SHP77 treated with DMSO at 0.1 percent for 48 hours (cell line): ENCODE measurements at regions not wholly inside any gene's neighbourhood (a gene's known extent, or its start where the extent isn't known, plus 50 kb on each side); places are given as distances from the start of the nearest gene placed in this dataset.
"Not testable (repeated sequence)": the region's sequence is repeated elsewhere in the genome, so short reads cannot be mapped to it uniquely, and the experiment has no call there.

Experiments used
- DNase-seq: peaks from one replicate; lab custom pipeline; 2025; lab: John Stamatoyannopoulos, UW

DNA sequence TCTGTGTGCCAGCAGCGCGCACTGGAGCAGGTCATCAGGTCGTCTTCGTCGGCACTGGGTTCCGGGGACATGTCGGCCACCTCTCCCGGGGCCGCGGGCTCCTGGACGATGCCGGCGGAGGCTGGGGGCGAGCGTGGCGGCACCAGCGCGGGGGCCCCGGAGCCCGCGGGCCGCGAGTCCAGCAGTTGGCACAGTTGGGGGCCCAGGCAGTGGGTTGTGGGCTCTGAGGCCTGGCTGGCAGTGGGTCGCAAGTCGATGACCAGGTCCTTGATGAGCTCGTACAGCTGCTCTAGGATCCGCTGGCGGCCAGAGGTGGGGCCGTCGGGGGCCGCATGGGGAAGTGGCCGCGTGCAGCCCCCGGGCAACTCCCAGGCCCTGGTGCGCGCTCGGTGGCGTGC is 300.5 kb downstream of the CCDC74A start:
- no peak for DNase-seq

- not testable (repeated sequence) for DNase-seq
Measured at GRCh38 chr2:131828633-131829455, 301.2 kb downstream of the CCDC74A start.

DNA sequence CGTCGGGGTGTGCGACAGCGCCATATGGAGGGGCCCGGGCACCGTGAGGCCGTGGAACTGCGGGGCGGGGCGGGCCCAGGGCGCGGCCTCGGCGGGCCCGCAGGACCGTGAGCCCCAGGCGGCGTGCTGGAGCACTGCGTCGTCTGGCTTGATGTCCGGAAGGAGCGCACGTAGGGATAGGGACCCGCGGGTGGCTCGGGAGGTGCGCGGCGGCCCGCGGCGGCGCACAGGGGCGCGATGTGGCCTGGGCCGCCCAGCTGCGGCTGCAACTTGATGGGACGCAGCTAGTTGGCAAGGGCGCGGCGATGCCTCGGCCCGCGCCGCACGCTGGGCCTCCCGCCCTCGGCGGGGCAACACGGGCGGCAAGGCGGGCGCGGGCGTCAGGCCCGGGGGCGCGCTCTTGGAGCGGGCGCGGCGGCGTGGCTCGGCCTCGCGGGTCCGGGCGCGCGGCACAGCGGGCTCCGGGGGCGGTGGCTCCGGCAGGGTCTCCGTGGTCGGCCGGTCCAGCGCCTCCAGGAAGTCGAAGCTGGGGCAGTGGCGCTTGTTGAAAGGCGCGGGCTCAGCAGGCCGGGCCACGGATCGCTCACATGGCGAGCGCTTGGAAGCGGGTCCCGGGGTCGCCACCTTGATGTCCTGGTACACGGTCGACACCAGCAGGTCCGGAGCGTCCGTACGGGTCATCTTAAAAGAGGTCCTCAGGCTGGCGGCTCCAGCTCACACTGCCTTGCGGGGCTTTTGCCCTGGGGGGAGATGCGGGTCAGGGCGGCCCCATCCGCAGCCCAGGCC is 302.0 kb downstream of the CCDC74A start:
- not testable (repeated sequence) for DNase-seq

DNA sequence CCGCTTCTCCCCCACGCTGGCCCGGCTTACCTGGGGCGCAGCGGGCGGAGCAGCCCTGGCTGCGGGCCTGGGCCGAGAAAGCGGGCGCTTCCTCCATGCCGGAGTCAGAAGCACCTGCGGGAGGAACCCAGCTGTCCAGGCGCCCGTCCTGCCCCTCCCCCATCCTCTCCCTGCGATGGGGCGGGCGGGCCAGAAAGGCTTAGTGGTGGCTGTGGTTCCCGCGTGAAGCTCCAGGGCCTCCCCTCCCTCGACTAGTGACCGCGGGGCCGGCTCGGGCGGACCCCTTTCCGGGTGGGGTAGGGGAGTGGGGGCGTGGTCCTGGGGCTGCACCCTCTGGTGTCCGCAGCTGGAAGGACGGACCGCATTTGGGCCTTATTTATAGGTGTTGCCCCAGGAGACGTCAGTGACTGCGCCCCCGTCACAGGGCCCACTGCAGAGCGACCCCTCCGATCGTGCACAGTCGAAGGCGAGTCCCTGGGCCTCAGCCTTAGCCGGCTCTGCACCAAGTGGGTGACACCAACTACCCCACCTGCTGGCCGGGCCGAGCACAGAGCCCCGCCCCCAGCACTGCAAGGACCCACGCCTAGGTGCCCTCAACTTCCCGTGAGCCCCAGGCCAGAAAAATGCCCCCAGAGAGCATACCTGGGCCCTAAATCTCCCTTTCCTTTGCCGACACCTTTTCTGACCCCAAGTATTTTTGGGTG is 302.7 kb downstream of the CCDC74A start:
- not testable (repeated sequence) for DNase-seq

DNA sequence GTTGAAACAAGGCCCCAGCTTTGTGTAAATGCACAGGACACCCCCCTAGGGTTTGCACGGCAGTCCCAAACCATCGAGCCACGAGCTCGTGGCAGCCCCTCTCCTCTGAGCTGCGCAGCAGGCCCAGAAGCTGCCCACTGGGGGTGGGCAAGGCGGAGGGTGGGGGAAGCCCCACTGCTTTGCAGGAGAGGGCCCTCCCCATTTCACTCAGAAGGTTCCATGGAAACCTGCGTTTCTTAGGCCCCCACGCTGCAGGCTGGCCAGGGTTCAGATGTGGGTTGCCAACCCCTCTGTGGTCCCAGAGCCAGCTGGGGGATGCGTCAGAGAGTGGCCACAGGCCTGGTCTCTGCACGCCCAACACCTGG is 303.2 kb downstream of the CCDC74A start:
- DNase-seq = not testable (repeated sequence)

DNA sequence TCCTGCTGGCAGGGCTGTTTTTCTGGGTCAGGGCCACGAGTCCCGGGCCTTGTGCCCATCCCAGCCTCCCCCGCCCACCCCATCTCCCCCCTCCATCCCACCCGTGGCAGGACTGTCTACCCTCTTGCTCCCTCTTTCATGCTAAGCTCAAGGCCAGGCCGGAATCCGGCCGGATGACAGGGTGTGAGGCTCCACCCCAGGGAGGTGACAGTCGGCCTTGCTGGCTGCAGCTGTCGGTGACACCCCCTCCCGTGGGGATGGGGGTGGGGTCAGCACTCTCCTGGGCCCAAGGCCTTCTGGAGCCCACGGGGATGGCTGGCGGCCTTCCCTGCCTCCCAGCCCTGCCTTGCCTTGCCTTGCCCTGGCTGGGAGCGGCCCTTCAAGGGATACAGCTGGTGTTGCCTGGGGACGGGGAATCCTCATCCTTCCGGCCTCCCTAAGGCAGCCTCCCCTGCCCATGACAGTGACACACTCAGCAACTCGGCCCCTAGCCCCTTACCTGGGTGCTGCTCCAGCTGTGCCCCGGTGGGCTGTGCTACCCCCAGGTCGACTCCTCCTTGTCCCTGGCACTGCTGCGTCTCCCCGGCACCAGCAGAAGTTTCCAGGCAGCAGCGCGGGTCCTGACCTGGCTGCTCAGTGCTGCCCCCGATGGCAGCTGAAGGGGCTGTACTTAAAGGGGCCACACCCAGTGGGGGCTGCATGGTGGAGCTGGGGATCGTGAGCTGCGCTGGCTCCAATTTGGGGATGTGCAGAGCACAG is 303.9 kb downstream of the CCDC74A start:
- DNase-seq = not testable (repeated sequence)

DNA sequence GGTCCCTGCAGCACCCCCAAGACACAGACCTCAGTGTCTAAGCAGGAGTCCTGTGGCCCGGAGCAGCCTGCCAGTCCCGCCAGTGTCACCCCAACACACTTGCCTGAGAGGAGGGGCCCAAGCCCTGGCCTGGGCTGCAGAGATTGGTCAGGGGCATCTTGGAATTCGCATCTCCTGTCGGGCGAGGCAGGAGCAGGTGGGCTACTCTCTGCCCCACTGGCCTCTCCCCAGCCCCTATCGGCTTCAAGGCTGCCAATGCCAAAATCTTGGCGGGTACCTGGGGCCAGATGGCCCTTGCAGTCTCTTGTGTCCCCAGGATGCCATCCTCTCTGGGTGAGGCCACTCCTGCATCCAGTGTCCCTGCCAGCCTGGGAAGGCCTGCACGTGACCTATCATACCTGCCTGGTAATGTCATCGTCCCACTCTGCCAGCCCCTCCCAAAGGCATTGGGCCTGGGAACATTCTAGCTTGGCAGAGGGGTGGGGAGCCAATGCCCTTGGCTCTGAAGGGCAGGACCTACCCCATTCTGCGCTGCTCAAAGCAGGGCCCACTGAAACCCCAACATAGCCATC is 304.6 kb downstream of the CCDC74A start:
- not testable (repeated sequence) for DNase-seq

GRCh38 chr2:131832917-131833316 is 305.2 kb downstream of the CCDC74A start:
- not testable (repeated sequence) for DNase-seq

DNA sequence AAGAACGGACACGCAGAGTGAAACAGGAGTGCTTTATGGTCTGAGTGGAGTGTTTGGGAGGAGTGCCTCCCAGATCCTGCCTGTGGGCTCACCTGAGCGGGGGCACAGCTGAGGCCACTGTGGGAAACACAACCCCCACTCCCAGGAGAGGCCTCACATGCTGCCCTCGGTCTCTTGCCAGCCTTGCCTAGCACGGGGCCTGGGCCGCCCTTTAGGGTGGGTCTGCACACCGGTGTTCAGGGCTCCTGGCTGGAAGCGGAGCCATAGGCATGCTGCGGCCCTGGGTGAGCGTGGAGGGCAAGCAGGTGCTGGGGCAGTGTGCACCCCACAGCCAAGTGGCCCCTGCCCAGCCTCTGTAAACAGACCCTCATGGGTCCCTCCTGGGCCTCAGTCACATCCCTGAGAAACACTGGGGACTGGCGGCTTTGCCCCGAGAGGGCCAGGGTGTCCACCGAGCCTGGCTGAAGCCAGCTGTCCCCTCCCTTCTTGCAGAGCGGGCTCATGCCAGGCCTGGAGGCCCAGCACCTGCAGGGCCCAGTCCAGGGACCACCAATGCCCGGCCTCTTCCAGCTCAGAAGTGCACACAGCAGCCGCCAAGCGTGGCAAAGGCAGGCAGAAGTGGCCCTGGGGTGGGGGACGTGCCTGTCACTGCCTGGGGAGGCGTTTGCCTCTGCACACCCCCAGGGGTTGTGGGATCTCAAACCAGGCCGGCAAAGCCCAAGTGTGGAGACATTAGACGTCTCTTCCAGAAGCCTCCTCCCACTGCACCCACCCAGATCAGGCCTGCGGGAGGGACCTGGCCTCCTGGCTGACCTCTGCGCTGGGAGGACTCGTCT is 305.9 kb downstream of the CCDC74A start:
- not testable (repeated sequence) for DNase-seq

DNA sequence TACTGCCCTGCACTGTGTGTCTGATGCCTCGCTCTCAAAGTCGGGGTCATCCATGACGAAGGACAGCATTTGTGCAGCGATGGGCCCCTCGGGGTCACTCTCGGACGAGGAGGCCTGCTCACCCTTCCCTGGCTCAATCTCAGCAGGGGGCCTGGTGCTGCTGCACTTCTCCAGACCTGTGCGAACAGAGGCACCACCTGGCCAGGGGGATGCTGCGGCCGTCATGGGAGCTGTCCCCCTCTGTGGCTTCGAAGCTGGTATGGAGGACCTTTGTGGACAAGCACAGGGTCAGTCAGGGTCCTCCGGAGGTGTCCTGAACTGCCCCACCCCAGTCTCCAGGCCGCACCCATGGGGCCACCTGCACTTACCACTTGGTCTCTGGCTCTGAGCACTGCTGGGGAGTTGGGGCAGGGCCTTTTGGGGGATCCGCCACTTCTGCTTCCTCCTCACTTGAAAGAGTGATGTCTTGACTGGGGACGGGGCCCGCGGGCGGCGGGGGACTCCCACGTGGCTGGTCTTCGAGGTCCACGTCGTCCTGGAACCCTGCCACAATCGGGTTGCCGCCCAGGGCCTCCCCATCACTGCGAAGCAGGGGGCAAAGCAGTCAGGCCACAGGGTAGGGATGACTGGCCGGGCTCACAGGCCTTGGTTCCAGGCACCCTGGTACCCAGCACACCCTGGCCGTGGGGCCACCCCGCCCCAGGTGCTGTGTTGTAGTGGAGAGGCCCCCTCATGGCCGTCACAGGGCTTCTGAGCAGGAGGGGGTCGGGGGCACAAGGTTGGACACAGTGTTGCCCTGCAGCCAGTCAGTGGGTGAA is 306.7 kb downstream of the CCDC74A start:
- not testable (repeated sequence) for DNase-seq

DNA sequence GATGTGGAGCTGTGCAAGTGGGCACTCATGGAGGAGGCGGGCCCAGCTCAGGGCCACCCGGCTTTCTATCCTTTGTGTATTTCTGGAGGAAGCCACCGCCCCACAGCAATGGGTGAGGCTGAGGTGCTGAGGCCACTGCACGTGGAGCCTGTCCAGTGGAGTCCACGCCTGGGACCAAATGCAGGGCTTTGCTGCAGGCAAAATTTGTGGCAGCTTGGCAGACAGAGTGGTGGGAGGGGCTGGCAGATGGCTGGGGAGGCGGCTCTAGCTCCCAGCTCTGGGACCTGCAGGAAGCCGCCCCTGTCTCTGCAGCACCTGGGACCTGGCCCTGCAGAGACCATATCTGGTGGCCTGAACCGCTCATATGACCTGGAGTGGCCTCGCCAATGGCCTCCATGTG is 307.3 kb downstream of the CCDC74A start:
- DNase-seq = not testable (repeated sequence)

- no peak for DNase-seq
Measured at GRCh38 chr2:131835621-131836091, 308.0 kb downstream of the CCDC74A start.

DNA sequence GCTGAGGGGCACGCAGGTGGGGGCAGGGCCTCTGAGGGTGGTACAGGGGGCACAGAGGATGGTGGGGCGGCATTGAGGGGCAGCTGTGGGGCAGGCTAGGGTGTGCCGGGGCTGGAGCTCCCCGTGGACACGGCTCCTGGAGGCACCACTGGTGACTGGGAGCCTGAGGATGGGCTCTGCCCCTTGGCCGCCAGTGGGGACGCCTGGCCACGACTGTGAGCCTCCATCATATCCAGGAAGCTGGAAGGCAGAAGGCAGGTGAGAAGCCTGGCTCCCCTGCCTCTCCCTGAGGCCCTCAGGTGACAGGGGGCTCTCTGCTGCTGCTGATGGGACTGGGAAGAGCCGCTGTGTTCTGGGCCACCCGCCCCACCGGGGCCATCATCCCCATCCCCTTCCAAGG is 308.4 kb downstream of the CCDC74A start:
- DNase-seq = not testable (repeated sequence)

DNA sequence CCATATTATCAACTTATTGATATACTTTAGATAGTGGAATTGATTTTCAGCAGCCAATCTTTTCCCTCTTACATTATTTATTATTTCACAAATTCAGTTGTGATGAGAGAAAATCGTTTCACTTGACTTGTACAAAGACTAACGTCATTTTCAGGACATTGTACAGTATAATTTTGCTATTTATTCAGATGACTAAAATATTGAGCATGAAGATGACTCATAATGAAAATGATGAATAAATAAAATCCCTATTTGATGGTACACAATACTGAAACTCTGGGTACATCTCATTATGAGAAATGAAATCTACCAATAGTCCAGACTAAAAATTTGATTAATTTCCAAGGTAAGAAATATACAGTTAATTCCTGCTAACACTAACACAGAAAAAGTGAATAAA is 316.4 kb downstream of the CCDC74A start:
- DNase-seq = not testable (repeated sequence)

DNA sequence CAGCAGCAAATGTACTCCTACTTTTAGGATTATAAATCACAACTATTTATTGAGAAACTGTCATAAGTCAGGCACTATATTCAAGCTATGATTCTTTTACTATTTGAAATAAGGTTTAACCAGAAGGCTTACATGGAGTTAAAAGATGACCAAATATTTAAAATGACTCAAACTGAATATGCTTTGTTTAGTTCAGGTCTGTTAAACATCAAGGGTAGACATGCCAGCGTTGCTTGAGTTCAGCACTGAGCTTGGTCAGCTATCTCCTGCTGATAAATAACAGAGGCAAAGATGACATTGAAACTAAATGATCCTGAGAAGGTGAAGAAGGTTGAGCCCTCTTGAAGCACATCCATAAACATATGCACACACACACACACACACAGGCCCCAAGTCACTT is 305.6 kb downstream of the ANKRD30BL start:
- not testable (repeated sequence) for DNase-seq

- not testable (repeated sequence) for DNase-seq
Measured at GRCh38 chr2:131858197-131858596, 303.6 kb downstream of the ANKRD30BL start.
